HepG2 (cell line): ENCODE measurements at regions not wholly inside any gene's neighbourhood (a gene's known extent, or its start where the extent isn't known, plus 50 kb on each side); places are given as distances from the start of the nearest gene placed in this dataset.

Experiments used
- ATRX ChIP-seq: sonication (generic); formaldehyde crosslinking; IDR thresholded peaks from 2 replicates; pipeline ENCODE4 v1.4.0; 2020; ENCODE audit warnings: missing genetic modification reagents, borderline replicate concordance
- CTCF ChIP-seq: sonication (generic); formaldehyde crosslinking; IDR thresholded peaks from 2 replicates; pipeline ENCODE4 v1.5.0; 2020; ENCODE audit warnings: mild to moderate bottlenecking, missing genetic modification reagents, moderate library complexity
- EP300 ChIP-seq, 3 experiments: sonication (generic) in 1 of 3; formaldehyde crosslinking in 1 of 3; IDR thresholded peaks; 2 replicates each; pipeline versions ENCODE4 v1.5.1 to v1.6.1; 2011 to 2020; ENCODE audit warnings: low read depth in 2 of 3, low read length in 2 of 3, borderline replicate concordance in 1 of 3, improper control_type of control experiment in 1 of 3, mild to moderate bottlenecking in 1 of 3, missing genetic modification reagents in 1 of 3, moderate library complexity in 1 of 3
- EZH2 ChIP-seq: conservative IDR thresholded peaks from 2 replicates; pipeline ENCODE4 v1.6.1; 2012; ENCODE audit warnings: mild to moderate bottlenecking, low read depth, low read length, moderate library complexity
- FOSL1 ChIP-seq: sonication (generic); formaldehyde crosslinking; IDR thresholded peaks from 2 replicates; pipeline ENCODE4 v1.9.0; 2021; ENCODE audit warnings: missing genetic modification reagents, borderline replicate concordance
- JUN ChIP-seq: sonication (generic); formaldehyde crosslinking; IDR thresholded peaks from 2 replicates; pipeline ENCODE4 v1.4.0; 2020; ENCODE audit warnings: mild to moderate bottlenecking, missing genetic modification reagents
- TCF7 ChIP-seq: sonication (generic); IDR thresholded peaks from 2 replicates; pipeline ENCODE4 v1.6.1; 2016; ENCODE audit warnings: antibody characterized with exemption, low read depth
- U2AF1 ChIP-seq: fragments of 200-400 bp; formaldehyde crosslinking; optimal IDR thresholded peaks from 2 replicates; pipeline ENCODE3; 2017; ENCODE audit warnings: mild to moderate bottlenecking, low read depth, low read length
- ZFY ChIP-seq: sonication (generic); formaldehyde crosslinking; IDR thresholded peaks from 2 replicates; pipeline ENCODE4 v1.4.0; 2020; ENCODE audit warnings: missing genetic modification reagents
- ZFYVE20 ChIP-seq: sonication (generic); formaldehyde crosslinking; IDR thresholded peaks from 2 replicates; pipeline ENCODE4 v1.8.0; 2023; ENCODE audit warnings: low read depth, mild to moderate bottlenecking, moderate library complexity, missing genetic modification reagents, borderline replicate concordance
- ZNF552 ChIP-seq: sonication (generic); formaldehyde crosslinking; IDR thresholded peaks from 2 replicates; pipeline ENCODE4 v1.9.0; 2022; ENCODE audit warnings: missing genetic modification reagents, mild to moderate bottlenecking, borderline replicate concordance
- ZNF660 ChIP-seq: sonication (generic); formaldehyde crosslinking; IDR thresholded peaks from 2 replicates; pipeline ENCODE4 v1.5.1; 2020; ENCODE audit warnings: mild to moderate bottlenecking, low read depth, missing genetic modification reagents, borderline replicate concordance

- TF ChIP-seq U2AF1 (no peak), ZNF660 (CRISPR knock-in tag) (no peak), EZH2 (no peak), ATRX (CRISPR knock-in tag) (no peak), FOSL1 (CRISPR knock-in tag) (no peak), TCF7 (no peak), CTCF (CRISPR knock-in tag) (no peak), JUN (CRISPR knock-in tag) (no peak), ZFY (no peak), EP300 (IDR thresholded peaks at IDR 0.05; ENCODE audit: low read depth in 2 of 2, low read length in 2 of 2) (no peak), EP300 (CRISPR knock-in tag; IDR thresholded peaks at IDR 0.05; ENCODE audit: borderline replicate concordance) (no peak), ZFYVE20 (CRISPR knock-in tag) (no peak), ZNF552 (CRISPR knock-in tag) (no peak)
Observed at GRCh38 chr10:85524001-85524666, 842.5 kb downstream of the GRID1 start.
